ENCODE measurements at regions not wholly inside any gene's neighbourhood (a gene's known extent, or its start where the extent isn't known, plus 50 kb on each side); places are given as distances from the start of the nearest gene placed in this dataset.

- DNase-seq (ENCODE audit: low read depth): no peak
- TF ChIP-seq CTCF (IDR thresholded peaks at IDR 0.05; ENCODE audit: control insufficient read depth, extremely low read depth, insufficient read depth): no peak
- H3K4me3 ChIP-seq (ENCODE audit: low read depth, low read length): no peak overlapping the region
Observed at GRCh38 chr2:59112258-59112657, 871.1 kb upstream of the FANCL start.

- no peak overlapping the region for H3K4me3 ChIP-seq (ENCODE audit: low read depth, low read length)
- no peak for DNase-seq (ENCODE audit: low read depth)
- TF ChIP-seq CTCF (IDR thresholded peaks at IDR 0.05; ENCODE audit: control insufficient read depth, extremely low read depth, insufficient read depth): no peak
Observed at GRCh38 chr2:59096973-59097372, 855.8 kb upstream of the FANCL start.

GRCh38 chr2:59093571-59093970 lies 852.4 kb upstream of the FANCL start:
- no peak for TF ChIP-seq CTCF (IDR thresholded peaks at IDR 0.05; ENCODE audit: control insufficient read depth, extremely low read depth, insufficient read depth)
- no peak overlapping the region for H3K4me3 ChIP-seq (ENCODE audit: low read depth, low read length)
- DNase-seq (ENCODE audit: low read depth): no peak

GRCh38 chr2:59084326-59084725 lies 843.2 kb upstream of the FANCL start:
- no peak for DNase-seq (ENCODE audit: low read depth)
- no peak overlapping the region for H3K4me3 ChIP-seq (ENCODE audit: low read depth, low read length)
- no peak for TF ChIP-seq CTCF (IDR thresholded peaks at IDR 0.05; ENCODE audit: control insufficient read depth, extremely low read depth, insufficient read depth)

GRCh38 chr2:59083075-59083828 lies 842.1 kb upstream of the FANCL start:
- no peak for DNase-seq (ENCODE audit: low read depth)
- no peak for TF ChIP-seq CTCF (IDR thresholded peaks at IDR 0.05; ENCODE audit: control insufficient read depth, extremely low read depth, insufficient read depth)
- no peak overlapping the region for H3K4me3 ChIP-seq (ENCODE audit: low read depth, low read length)

- TF ChIP-seq CTCF (IDR thresholded peaks at IDR 0.05; ENCODE audit: control insufficient read depth, extremely low read depth, insufficient read depth): no peak
- H3K4me3 ChIP-seq (ENCODE audit: low read depth, low read length): no peak overlapping the region
- DNase-seq (ENCODE audit: low read depth): no peak
Observed at GRCh38 chr2:59082657-59083056, 841.5 kb upstream of the FANCL start.
